Naive thymus-derived CD4-positive, alpha-beta T cell (primary cell): ENCODE measurements at regions not wholly inside any gene's neighbourhood (a gene's known extent, or its start where the extent isn't known, plus 50 kb on each side); places are given as distances from the start of the nearest gene placed in this dataset.
A peak's percentile ranks its signal among the peaks of the same experiment; 100 is the strongest.

Source experiments
- ATAC-seq: fragments of 150-1000 bp; cut with Tn5 transposase; 2 replicates; pipeline ENCODE4 v1.10.0; 2021; ENCODE audit warnings: mild to moderate bottlenecking, moderate library complexity
- CTCF ChIA-PET: fragments of 350-600 bp; sonication (Branson Sonifier 250); formaldehyde crosslinking; loops from one replicate; lab custom pipeline; 2021; ENCODE audit warnings: antibody characterized with exemption; lab: Charles Lee
- POLR2A ChIA-PET: fragments of 350-600 bp; sonication (Branson Sonifier 250); formaldehyde crosslinking; loops from one replicate; lab custom pipeline; 2021; ENCODE audit warnings: antibody characterized with exemption, inconsistent platforms; lab: Charles Lee
- DNase-seq, 9 donors: peaks; one replicate each; pipeline versions ENCODE4 v3.0.0 to v3.0.0-alpha.2; 2020 to 2022; ENCODE audit warnings: mixed read lengths in 1 of 9
- H3K27ac ChIP-seq: one replicate; pipeline ENCODE4 v1.7.0; 2013; ENCODE audit warnings: mild to moderate bottlenecking, low read depth, low read length, moderate library complexity
- H3K27me3 ChIP-seq, 2 donors: one replicate each; pipeline ENCODE4 v1.7.0; 2013; ENCODE audit warnings: low read length in 2 of 2, mild to moderate bottlenecking in 2 of 2, moderate library complexity in 2 of 2; ENCODE audit not compliant: control insufficient read depth in 2 of 2, insufficient read depth in 2 of 2
- H3K36me3 ChIP-seq, 3 experiments: 1 replicate in 2 of 3; 2 replicates in 1 of 3; pipeline ENCODE4 v1.7.0; 2013; ENCODE audit warnings: low read length in 3 of 3, mild to moderate bottlenecking in 3 of 3, moderate library complexity in 1 of 3; ENCODE audit not compliant: insufficient read depth in 3 of 3, control insufficient read depth in 2 of 3
- H3K4me1 ChIP-seq, 2 donors: one replicate each; pipeline ENCODE4 v1.7.0; 2013; ENCODE audit warnings: low read length in 2 of 2, mild to moderate bottlenecking in 2 of 2, moderate library complexity in 1 of 2; ENCODE audit not compliant: control insufficient read depth in 2 of 2, insufficient read depth in 2 of 2
- H3K4me3 ChIP-seq: 2 replicates; pipeline ENCODE4 v1.7.0; 2013; ENCODE audit warnings: mild to moderate bottlenecking, low read length
- H3K9me3 ChIP-seq, 3 experiments: 1 replicate in 2 of 3; 2 replicates in 1 of 3; pipeline ENCODE4 v1.7.0; 2013; ENCODE audit warnings: low read length in 3 of 3; ENCODE audit not compliant: control insufficient read depth in 2 of 3
- H3K27ac Mint-ChIP-seq, 9 donors: one replicate each; pipeline ENCODE4 v1.8.0; 2020 to 2022; ENCODE audit warnings: mixed read lengths in 9 of 9, mild to moderate bottlenecking in 8 of 9, moderate library complexity in 5 of 9, inconsistent platforms in 2 of 9
- H3K27me3 Mint-ChIP-seq, 5 donors: one replicate each; pipeline ENCODE4 v1.8.0; 2021 to 2022; ENCODE audit warnings: mixed read lengths in 5 of 5, mild to moderate bottlenecking in 1 of 5
- H3K36me3 Mint-ChIP-seq, 5 donors: one replicate each; pipeline ENCODE4 v1.8.0; 2020 to 2022; ENCODE audit warnings: mixed read lengths in 5 of 5, mild to moderate bottlenecking in 3 of 5, inconsistent platforms in 1 of 5
- H3K4me1 Mint-ChIP-seq, 7 donors: one replicate each; pipeline ENCODE4 v1.8.0; 2020 to 2022; ENCODE audit warnings: mixed read lengths in 7 of 7, mild to moderate bottlenecking in 3 of 7, inconsistent platforms in 1 of 7
- H3K4me3 Mint-ChIP-seq, 10 donors: one replicate each; pipeline ENCODE4 v1.8.0; 2020 to 2022; ENCODE audit warnings: mild to moderate bottlenecking in 10 of 10, mixed read lengths in 10 of 10, moderate library complexity in 6 of 10, inconsistent platforms in 2 of 10
- H3K9me3 Mint-ChIP-seq, 11 donors: one replicate each; pipeline ENCODE4 v1.8.0; 2020 to 2022; ENCODE audit warnings: mixed read lengths in 11 of 11, mild to moderate bottlenecking in 4 of 11, inconsistent platforms in 1 of 11, moderate library complexity in 1 of 11
- intact Hi-C, 2 donors: fragments of 100-400 bp; cut with micrococcal nuclease; formaldehyde crosslinking; loops; one replicate each; pipeline ENCODE4 v1.15.1; 2023

DNA sequence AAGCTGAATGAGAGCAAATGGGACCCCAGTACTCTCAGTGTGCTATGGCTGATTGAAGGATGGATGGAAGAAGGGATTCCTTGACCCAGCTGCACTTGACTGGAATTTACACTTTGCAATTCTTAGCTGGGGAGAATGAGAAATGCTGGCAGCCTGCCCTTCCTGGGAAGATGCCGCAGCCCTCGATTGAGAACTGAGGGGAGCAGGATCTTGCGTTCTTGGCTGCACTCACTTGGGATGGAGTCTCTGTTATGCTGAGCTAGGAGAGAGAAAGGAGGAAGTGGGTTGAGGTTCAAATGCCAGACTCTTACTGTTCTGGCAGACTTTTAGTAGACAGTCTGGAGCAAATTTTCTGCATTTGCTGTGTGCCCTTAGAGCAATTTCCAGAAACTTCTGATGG is 221.2 kb downstream of the FNDC1 start:
- H3K27ac ChIP-seq, result no peak overlapping the region
- CTCF ChIA-PET, result no interaction called here
- no peaks in the 10 kb centered on the region for H3K9me3 ChIP-seq
- H3K4me1 ChIP-seq, result no peaks in the 10 kb centered on the region
- no peaks in the 10 kb centered on the region for H3K36me3 ChIP-seq
- DNase-seq (no peak), ATAC-seq (no peak)
- no peak overlapping the region for H3K4me3 ChIP-seq
- Mint-ChIP-seq H3K4me3 (no peak overlapping the region), H3K9me3 (peaks cover 0 to 19% (median 7%) of the 10 kb centered on the region in 11 donors), H3K27ac (no peak overlapping the region), H3K27me3 (peaks cover 31 to 50% (median 48%) of the 10 kb centered on the region in 5 donors), H3K36me3 (peaks cover 0 to 4% (median 0%) of the 10 kb centered on the region in 5 donors), H3K4me1 (no peaks in the 10 kb centered on the region)
- intact Hi-C loops, result no loop called here
- no peaks in the 10 kb centered on the region for H3K27me3 ChIP-seq
- POLR2A ChIA-PET, result no interaction called here

DNA sequence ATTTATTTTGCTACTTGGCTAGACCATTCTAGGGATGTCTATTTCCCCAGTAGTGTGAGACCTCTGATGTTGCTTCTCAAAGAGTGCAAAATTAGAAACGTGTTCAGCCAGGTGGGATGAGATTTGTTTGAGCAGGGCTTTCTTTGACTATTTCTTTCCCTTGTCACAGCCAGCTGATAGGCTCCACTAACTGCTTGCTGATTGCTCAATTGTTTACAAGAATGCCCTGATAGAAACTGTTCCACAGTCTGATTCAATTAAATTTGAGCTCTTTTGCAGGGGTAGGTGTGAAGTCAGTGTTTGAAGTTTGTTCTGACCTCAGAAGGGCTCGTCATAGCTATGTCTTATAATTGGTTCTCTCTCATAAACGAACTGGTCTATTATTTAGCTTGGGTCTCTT is 220.5 kb downstream of the FNDC1 start:
- H3K4me1 ChIP-seq, result no peaks in the 10 kb centered on the region
- H3K27ac ChIP-seq, result no peak overlapping the region
- no peak overlapping the region for H3K4me3 ChIP-seq
- ATAC-seq, result no peak
- intact Hi-C loops, result no loop called here
- H3K36me3 ChIP-seq, result no peaks in the 10 kb centered on the region
- H3K4me1 Mint-ChIP-seq, result no peaks in the 10 kb centered on the region
- peaks cover 0 to 4% (median 0%) of the 10 kb centered on the region in 5 donors for H3K36me3 Mint-ChIP-seq
- ChIA-PET CTCF (no interaction called here), POLR2A (no interaction called here)
- no peak for DNase-seq
- H3K27ac Mint-ChIP-seq, result no peak overlapping the region
- H3K9me3 Mint-ChIP-seq, result peaks cover 0 to 19% (median 7%) of the 10 kb centered on the region in 11 donors
- H3K27me3 Mint-ChIP-seq, result peaks cover 31 to 46% (median 43%) of the 10 kb centered on the region in 5 donors
- no peak overlapping the region for H3K4me3 Mint-ChIP-seq
- no peaks in the 10 kb centered on the region for H3K9me3 ChIP-seq
- no peaks in the 10 kb centered on the region for H3K27me3 ChIP-seq

DNA sequence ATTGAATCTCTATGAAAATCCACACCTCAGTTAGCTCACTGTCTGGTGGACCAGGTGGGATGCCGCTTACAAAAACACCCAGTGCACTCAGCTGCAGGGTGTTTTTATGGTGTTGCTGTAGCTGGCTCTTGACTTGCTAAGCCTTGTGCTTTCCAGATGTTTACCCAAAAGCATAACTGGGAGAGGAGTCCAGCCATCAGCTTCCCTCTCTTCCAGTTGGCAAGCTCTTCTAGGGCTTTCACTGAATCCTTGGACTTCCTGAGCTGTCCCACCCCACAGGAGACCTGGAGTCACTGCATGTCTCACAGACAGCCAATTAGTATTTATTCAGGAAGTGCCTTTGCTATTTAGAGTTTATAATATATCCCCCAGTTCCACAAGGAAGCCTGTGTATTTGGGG is 210.9 kb downstream of the FNDC1 start:
- no peaks in the 10 kb centered on the region for H3K36me3 ChIP-seq
- H3K27me3 ChIP-seq, result no peaks in the 10 kb centered on the region
- peaks cover 2 to 37% (median 18%) of the 10 kb centered on the region in 5 donors for H3K27me3 Mint-ChIP-seq
- POLR2A ChIA-PET, result no interaction called here
- H3K4me1 Mint-ChIP-seq, result no peaks in the 10 kb centered on the region
- H3K4me3 Mint-ChIP-seq, result no peak overlapping the region
- CTCF ChIA-PET, result no interaction called here
- H3K36me3 Mint-ChIP-seq, result no peaks in the 10 kb centered on the region
- intact Hi-C loops, result no loop called here
- no peak overlapping the region for H3K4me3 ChIP-seq
- DNase-seq, result no peak
- no peak overlapping the region for H3K27ac ChIP-seq
- H3K9me3 ChIP-seq, result no peaks in the 10 kb centered on the region
- peaks cover 0 to 8% (median 0%) of the 10 kb centered on the region in 11 donors for H3K9me3 Mint-ChIP-seq
- ATAC-seq, result no peak
- no peak overlapping the region for H3K27ac Mint-ChIP-seq
- no peaks in the 10 kb centered on the region for H3K4me1 ChIP-seq

DNA sequence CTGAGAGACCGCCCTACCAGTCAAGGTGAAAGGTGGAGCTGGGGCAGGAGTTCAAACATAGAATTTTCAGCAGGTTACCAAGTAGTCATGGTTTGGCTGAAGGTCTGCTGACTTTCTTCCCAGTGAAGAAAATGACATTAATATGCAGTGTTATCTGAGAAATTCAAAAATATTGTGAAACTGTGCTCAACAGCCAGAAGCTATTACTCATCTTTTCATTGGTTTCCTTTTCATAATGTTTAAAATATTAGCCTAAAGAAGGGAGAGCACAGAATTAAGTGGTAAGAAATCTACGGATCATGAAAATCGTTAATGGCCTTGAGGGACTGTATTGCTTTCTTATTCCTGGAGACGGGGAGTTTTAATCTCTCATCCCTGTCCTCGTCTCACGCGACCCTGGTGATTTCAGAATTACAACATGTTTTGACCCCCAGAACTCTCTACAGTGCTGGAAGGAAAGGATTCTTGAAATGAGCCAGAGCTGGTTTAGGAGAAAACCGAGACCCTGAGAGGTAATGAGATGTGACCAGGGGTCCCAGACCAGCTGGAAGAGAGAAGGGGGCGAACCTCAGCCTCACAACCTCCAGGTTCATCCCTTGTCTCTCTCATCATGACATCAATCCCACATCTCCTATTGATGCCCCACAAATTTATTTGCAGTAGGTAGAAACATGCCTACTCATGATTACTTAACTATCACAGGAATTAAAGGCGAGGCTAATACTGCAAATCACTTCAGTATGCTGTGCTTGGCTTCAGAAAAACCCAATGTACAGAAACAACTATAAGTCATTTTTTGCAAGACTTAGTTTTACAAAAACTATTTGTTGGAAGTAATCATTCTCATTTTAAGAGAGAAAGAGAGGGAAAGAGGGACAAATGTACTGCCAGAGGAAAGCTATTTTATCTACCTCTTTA is 209.5 kb downstream of the FNDC1 start:
- ChIA-PET POLR2A (no interaction called here), CTCF (interaction anchor here (0.6 kb wide), 1 partner anchor 13 kb away, joined by 3 read pairs; no protein-coding TSS in a partner anchor)
- ATAC-seq, result no peak
- Mint-ChIP-seq H3K9me3 (peaks cover 0 to 8% (median 0%) of the 10 kb centered on the region in 11 donors), H3K4me1 (no peaks in the 10 kb centered on the region), H3K27ac (no peak overlapping the region), H3K4me3 (no peak overlapping the region), H3K27me3 (peaks cover 0 to 37% (median 13%) of the 10 kb centered on the region in 5 donors), H3K36me3 (no peaks in the 10 kb centered on the region)
- H3K9me3 ChIP-seq, result no peaks in the 10 kb centered on the region
- DNase-seq, result no peak
- no peaks in the 10 kb centered on the region for H3K27me3 ChIP-seq
- H3K36me3 ChIP-seq, result no peaks in the 10 kb centered on the region
- no peak overlapping the region for H3K27ac ChIP-seq
- no peaks in the 10 kb centered on the region for H3K4me1 ChIP-seq
- no peak overlapping the region for H3K4me3 ChIP-seq
- intact Hi-C loops, result no loop called here

DNA sequence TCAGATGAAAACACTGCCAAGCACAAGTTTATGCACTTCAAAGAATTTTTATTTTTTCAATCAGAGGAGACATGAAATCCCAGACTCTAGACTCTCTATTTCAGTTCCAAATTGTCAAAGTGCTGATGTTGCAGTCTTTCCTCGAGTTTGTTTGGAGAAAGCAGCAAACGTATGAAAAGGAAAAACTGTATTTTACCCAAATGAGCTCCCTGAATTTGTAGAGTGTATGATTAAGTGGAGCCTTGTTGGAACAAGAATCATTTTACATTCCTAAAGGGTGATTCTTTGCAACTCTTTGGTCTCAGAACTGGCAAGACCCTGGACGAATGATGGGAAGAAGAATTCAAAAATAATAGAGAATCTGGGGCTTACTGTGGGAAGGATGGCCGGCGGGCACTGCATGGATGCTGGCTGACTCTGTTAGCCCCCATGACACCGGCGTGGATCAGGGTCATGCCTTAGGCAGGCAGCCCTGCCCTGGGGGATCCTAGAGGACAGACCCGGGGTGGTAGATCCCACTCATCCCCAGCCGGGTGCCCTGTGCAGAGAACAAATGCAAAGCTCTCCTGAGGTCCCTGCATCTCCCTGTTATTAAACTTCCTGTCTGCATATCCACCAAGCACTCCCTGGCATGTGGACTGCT is 207.4 kb downstream of the FNDC1 start:
- Mint-ChIP-seq H3K9me3 (peaks cover 0 to 8% (median 0%) of the 10 kb centered on the region in 11 donors), H3K27ac (no peak overlapping the region), H3K27me3 (peaks cover 0 to 23% (median 9%) of the 10 kb centered on the region in 5 donors), H3K36me3 (no peaks in the 10 kb centered on the region), H3K4me3 (no peak overlapping the region), H3K4me1 (no peaks in the 10 kb centered on the region)
- no peaks in the 10 kb centered on the region for H3K27me3 ChIP-seq
- H3K36me3 ChIP-seq, result no peaks in the 10 kb centered on the region
- intact Hi-C loops, result no loop called here
- DNase-seq (no peak), ATAC-seq (no peak)
- ChIA-PET POLR2A (no interaction called here), CTCF (no interaction called here)
- no peaks in the 10 kb centered on the region for H3K4me1 ChIP-seq
- no peak overlapping the region for H3K27ac ChIP-seq
- H3K9me3 ChIP-seq, result no peaks in the 10 kb centered on the region
- no peak overlapping the region for H3K4me3 ChIP-seq

DNA sequence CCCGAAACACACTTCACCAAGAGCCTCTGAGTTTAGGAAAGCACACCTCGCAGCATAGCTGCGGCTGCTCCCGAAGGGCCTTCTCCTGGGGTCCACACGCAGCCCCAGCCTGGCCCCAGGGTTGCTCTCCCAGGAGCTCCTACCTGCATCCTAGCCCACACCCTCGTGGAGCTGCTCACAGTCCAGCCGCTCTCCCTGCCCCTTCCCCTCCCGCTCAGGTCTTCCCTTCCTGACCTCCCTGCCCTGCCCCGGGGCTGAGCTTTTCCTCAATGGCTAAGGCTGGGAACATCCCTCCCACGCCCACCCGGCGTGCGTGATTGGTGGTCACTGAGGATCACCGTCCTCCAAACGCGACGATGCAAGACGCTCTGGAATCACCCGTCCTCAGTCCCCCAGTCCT is 205.8 kb downstream of the FNDC1 start:
- no peaks in the 10 kb centered on the region for H3K27me3 ChIP-seq
- H3K36me3 ChIP-seq, result no peaks in the 10 kb centered on the region
- no peaks in the 10 kb centered on the region for H3K4me1 ChIP-seq
- no peaks in the 10 kb centered on the region for H3K9me3 ChIP-seq
- H3K27me3 Mint-ChIP-seq, result peaks cover 0 to 30% (median 9%) of the 10 kb centered on the region in 5 donors
- ChIA-PET POLR2A (no interaction called here), CTCF (no interaction called here)
- peaks cover 0 to 6% (median 0%) of the 10 kb centered on the region in 5 donors for H3K36me3 Mint-ChIP-seq
- peaks cover 0 to 17% (median 5%) of the 10 kb centered on the region in 11 donors for H3K9me3 Mint-ChIP-seq
- ATAC-seq, result peak; percentile 8
- intact Hi-C loops, result no loop called here
- H3K4me1 Mint-ChIP-seq, result no peaks in the 10 kb centered on the region
- no peak for DNase-seq
- no peak overlapping the region for H3K4me3 ChIP-seq
- no peak overlapping the region for H3K27ac ChIP-seq
- no peak overlapping the region for H3K4me3 Mint-ChIP-seq
- H3K27ac Mint-ChIP-seq, result no peak overlapping the region
